MM.1S (cell line): ENCODE measurements at regions not wholly inside any gene's neighbourhood (a gene's known extent, or its start where the extent isn't known, plus 50 kb on each side); places are given as distances from the start of the nearest gene placed in this dataset.

Source experiments
- CTCF ChIP-seq: fragments of 300-600 bp; sonication (generic); IDR thresholded peaks from 2 replicates; pipeline ENCODE4 v1.5.1; 2016; ENCODE audit warnings: antibody characterized with exemption, low read length, mixed read lengths
- EZH2 ChIP-seq: fragments of 300-600 bp; sonication (generic); optimal IDR thresholded peaks from 2 replicates; pipeline ENCODE3; 2017; ENCODE audit warnings: low read depth, mild to moderate bottlenecking, antibody characterized with exemption, low read length, mixed read lengths
- EZH2phosphoT487 ChIP-seq: fragments of 300-600 bp; sonication (generic); IDR thresholded peaks from 2 replicates; pipeline ENCODE4 v1.6.1; 2018; ENCODE audit warnings: antibody characterized with exemption, low read length

- TF ChIP-seq CTCF (no peak), EZH2 (no peak), EZH2phosphoT487 (no peak)
These were observed 122.0 kb upstream of the BMP5 start for GRCh38 chr6:55997223-55997874.
